IMR-90 (cell line): ENCODE measurements at regions not wholly inside any gene's neighbourhood (a gene's known extent, or its start where the extent isn't known, plus 50 kb on each side); places are given as distances from the start of the nearest gene placed in this dataset.

Experiments used
- ATAC-seq: fragments of 200-7000 bp; cut with Tn5 transposase; 2 replicates; pipeline ENCODE4 v1.9.1; 2020; ENCODE audit warnings: low read depth, mild to moderate bottlenecking, moderate library complexity
- BruUV-seq: library from RNA; stranded (reverse); fragments of 400-500 nt; replicated peaks from 2 replicates; lab custom pipeline; 2021; lab: Mats Ljungman, UMichigan
- CTCF ChIA-PET: fragments of 300-600 bp; formaldehyde crosslinking; extraction: SDS; loops from one replicate; lab custom pipeline; 2021; ENCODE audit warnings: antibody characterized with exemption; lab: Yijun Ruan, JAX
- POLR2A ChIA-PET: fragments of 300-600 bp; sonication (Branson Sonifier 250); formaldehyde crosslinking; loops from one replicate; lab custom pipeline; 2022; ENCODE audit warnings: antibody characterized with exemption; ENCODE audit not compliant: unreplicated experiment; lab: Charles Lee
- DNase-seq: peaks from one replicate; pipeline ENCODE4 v3.0.0; 2013
- H2AFZ ChIP-seq: replicated peaks from 2 replicates; pipeline ENCODE3; 2013; ENCODE audit warnings: low read length, mild to moderate bottlenecking; ENCODE audit not compliant: poor library complexity
- H2AK5ac ChIP-seq: 2 replicates; pipeline ENCODE4 v1.6.1; 2013; ENCODE audit warnings: low read depth, low read length, inconsistent platforms
- H2AK9ac ChIP-seq: replicated peaks from 2 replicates; pipeline ENCODE3; 2013; ENCODE audit warnings: mild to moderate bottlenecking, low read depth, low read length, moderate library complexity; ENCODE audit not compliant: poor library complexity
- H2BK120ac ChIP-seq: 2 replicates; pipeline ENCODE4 v1.6.1; 2013; ENCODE audit warnings: low read depth, low read length, inconsistent platforms
- H2BK15ac ChIP-seq: 3 replicates; pipeline ENCODE4 v1.6.1; 2013; ENCODE audit warnings: low read depth, low read length, inconsistent platforms
- H2BK20ac ChIP-seq: 2 replicates; pipeline ENCODE4 v1.6.1; 2013; ENCODE audit warnings: low read depth, mild to moderate bottlenecking, inconsistent platforms, low read length, moderate library complexity
- H2BK5ac ChIP-seq: 2 replicates; pipeline ENCODE4 v1.6.1; 2013; ENCODE audit warnings: mild to moderate bottlenecking, low read depth, low read length, inconsistent platforms; ENCODE audit not compliant: poor library complexity, severe bottlenecking
- H3K14ac ChIP-seq: replicated peaks from 2 replicates; pipeline ENCODE4 v1.6.1; 2013; ENCODE audit warnings: low read depth, low read length, inconsistent platforms
- H3K18ac ChIP-seq: 2 replicates; pipeline ENCODE4 v1.6.1; 2013; ENCODE audit warnings: low read depth, low read length, control low read depth
- H3K23ac ChIP-seq: 2 replicates; pipeline ENCODE4 v1.6.1; 2013; ENCODE audit warnings: low read depth, low read length, inconsistent platforms
- H3K27ac ChIP-seq: 2 replicates; pipeline ENCODE4 v1.5.1; 2013; ENCODE audit warnings: mild to moderate bottlenecking, control low read depth, low read length; ENCODE audit not compliant: insufficient read depth
- H3K27me3 ChIP-seq: 2 replicates; pipeline ENCODE4 v1.6.1; 2013; ENCODE audit warnings: low read length; ENCODE audit not compliant: control insufficient read depth, insufficient read depth
- H3K36me3 ChIP-seq: 2 replicates; pipeline ENCODE4 v1.6.1; 2013; ENCODE audit warnings: low read length, mixed read lengths; ENCODE audit not compliant: control insufficient read depth, insufficient read depth
- H3K4ac ChIP-seq: 2 replicates; pipeline ENCODE4 v1.6.1; 2013; ENCODE audit warnings: low read depth, low read length, inconsistent platforms
- H3K4me1 ChIP-seq: 2 replicates; pipeline ENCODE4 v1.6.1; 2013; ENCODE audit warnings: low read length, mixed read lengths; ENCODE audit not compliant: control insufficient read depth, insufficient read depth
- H3K4me2 ChIP-seq: 2 replicates; pipeline ENCODE4 v1.6.1; 2013; ENCODE audit warnings: low read depth, mild to moderate bottlenecking, control low read depth, low read length, moderate library complexity
- H3K4me3 ChIP-seq: 2 replicates; pipeline ENCODE4 v1.5.1; 2013; ENCODE audit warnings: low read depth, mild to moderate bottlenecking, control low read depth, low read length, moderate library complexity; ENCODE audit not compliant: insufficient read depth
- H3K56ac ChIP-seq: 2 replicates; pipeline ENCODE4 v1.6.1; 2013; ENCODE audit warnings: low read length, inconsistent platforms; ENCODE audit not compliant: insufficient read depth; ENCODE audit errors: extremely low read depth
- H3K79me1 ChIP-seq, 2 experiments: 2 replicates each; pipeline ENCODE4 v1.6.1; 2013; ENCODE audit warnings: low read length in 2 of 2, inconsistent platforms in 1 of 2, low read depth in 1 of 2
- H3K9ac ChIP-seq: 2 replicates; pipeline ENCODE4 v1.6.1; 2013; ENCODE audit warnings: low read depth, low read length, control low read depth
- H3K9me1 ChIP-seq: 2 replicates; pipeline ENCODE4 v1.6.1; 2013; ENCODE audit warnings: low read length, inconsistent platforms; ENCODE audit not compliant: insufficient read depth
- H3K9me3 ChIP-seq: 2 replicates; pipeline ENCODE4 v1.6.1; 2013; ENCODE audit warnings: low read length; ENCODE audit not compliant: control insufficient read depth, insufficient read depth
- H4K20me1 ChIP-seq: 2 replicates; pipeline ENCODE4 v1.6.1; 2013; ENCODE audit warnings: low read length, inconsistent platforms; ENCODE audit not compliant: insufficient read depth
- H4K5ac ChIP-seq: 2 replicates; pipeline ENCODE4 v1.6.1; 2013; ENCODE audit warnings: mild to moderate bottlenecking, low read depth, low read length, control low read depth
- H4K8ac ChIP-seq, 2 experiments: 2 replicates each; pipeline ENCODE4 v1.6.1; 2013; ENCODE audit warnings: low read depth in 2 of 2, low read length in 2 of 2, control low read depth in 1 of 2, inconsistent platforms in 1 of 2
- H4K91ac ChIP-seq: 2 replicates; pipeline ENCODE4 v1.6.1; 2013; ENCODE audit warnings: low read depth, low read length, inconsistent platforms; ENCODE audit not compliant: insufficient read depth
- BHLHE40 ChIP-seq: fragments of 150-350 bp; IDR thresholded peaks from 2 replicates; pipeline ENCODE4 v1.6.1; 2016; ENCODE audit warnings: mild to moderate bottlenecking, low read depth, low read length
- CHD1 ChIP-seq: IDR thresholded peaks from 2 replicates; pipeline ENCODE4 v1.6.1; 2012; ENCODE audit warnings: low read depth, low read length, improper control_type of control experiment
- FOS ChIP-seq: fragments of 150-350 bp; IDR thresholded peaks from 2 replicates; pipeline ENCODE4 v1.6.1; 2016; ENCODE audit warnings: low read depth, low read length
- MAFK ChIP-seq: IDR thresholded peaks from 2 replicates; pipeline ENCODE4 v1.6.1; 2012; ENCODE audit warnings: low read depth, low read length, improper control_type of control experiment
- MAZ ChIP-seq: IDR thresholded peaks from 2 replicates; pipeline ENCODE4 v1.6.1; 2012; ENCODE audit warnings: low read depth, mild to moderate bottlenecking, low read length, improper control_type of control experiment, moderate library complexity, borderline replicate concordance
- NFE2L2 ChIP-seq: fragments of 150-350 bp; IDR thresholded peaks from 2 replicates; pipeline ENCODE4 v1.6.1; 2016; ENCODE audit warnings: low read depth, mild to moderate bottlenecking, low read length
- RAD21 ChIP-seq: IDR thresholded peaks from 2 replicates; pipeline ENCODE4 v1.6.1; 2012; ENCODE audit warnings: low read length, improper control_type of control experiment
- RCOR1 ChIP-seq: IDR thresholded peaks from 2 replicates; pipeline ENCODE4 v1.6.1; 2012; ENCODE audit warnings: mild to moderate bottlenecking, low read length, improper control_type of control experiment; ENCODE audit not compliant: insufficient replicate concordance
- RFX5 ChIP-seq: IDR thresholded peaks from 2 replicates; pipeline ENCODE4 v1.8.0; 2012; ENCODE audit warnings: low read depth, mild to moderate bottlenecking, low read length, moderate library complexity
- SMC3 ChIP-seq: fragments of 150-350 bp; IDR thresholded peaks from 2 replicates; pipeline ENCODE4 v1.6.1; 2016; ENCODE audit warnings: low read depth, mild to moderate bottlenecking, antibody characterized with exemption, low read length, moderate library complexity
- WGBS, 2 experiments: methylation state at CpG; one replicate each; pipeline versions ENCODE4 v1.1.5 to v1.1.7; 2013; ENCODE audit warnings: missing lambda C conversion rate in 2 of 2; ENCODE audit not compliant: insufficient read length in 1 of 2; ENCODE audit errors: extremely low coverage in 2 of 2; 5-methylcytosine and 5-hydroxymethylcytosine counted together
- dilution Hi-C: fragments of 300-500 bp; cut with HindIII; formaldehyde crosslinking; loops from one replicate; pipeline ENCODE4 v1.14.3; 2018; ENCODE audit warnings: low sequenced_read_pairs; ENCODE audit not compliant: unreplicated experiment
- in situ Hi-C: fragments of 300-500 bp; cut with MboI; formaldehyde crosslinking; loops from 3 replicates; pipeline ENCODE4 v1.14.3; 2019; ENCODE audit warnings: low sequenced_read_pairs, inconsistent platforms, mixed read lengths
- intact Hi-C: fragments of 100-400 bp; cut with micrococcal nuclease; formaldehyde crosslinking; loops from 2 replicates; pipeline ENCODE4 v1.10.0; 2022
- TF ChIP-seq, protein P1 (sequence below): fragments of 150-350 bp; IDR thresholded peaks from 2 replicates; pipeline ENCODE4 v1.6.1; 2016; ENCODE audit warnings: low read depth, mild to moderate bottlenecking, low read length, moderate library complexity, borderline replicate concordance
- TF ChIP-seq, protein P2 (sequence below): fragments of 150-350 bp; IDR thresholded peaks from 2 replicates; pipeline ENCODE4 v1.6.1; 2017; ENCODE audit warnings: mild to moderate bottlenecking, antibody characterized with exemption, low read length, low read depth
- TF ChIP-seq, protein P3 (sequence below): conservative IDR thresholded peaks from 2 replicates; pipeline ENCODE4 v1.5.1; 2012; ENCODE audit warnings: mild to moderate bottlenecking, low read depth, low read length, improper control_type of control experiment

DNA sequence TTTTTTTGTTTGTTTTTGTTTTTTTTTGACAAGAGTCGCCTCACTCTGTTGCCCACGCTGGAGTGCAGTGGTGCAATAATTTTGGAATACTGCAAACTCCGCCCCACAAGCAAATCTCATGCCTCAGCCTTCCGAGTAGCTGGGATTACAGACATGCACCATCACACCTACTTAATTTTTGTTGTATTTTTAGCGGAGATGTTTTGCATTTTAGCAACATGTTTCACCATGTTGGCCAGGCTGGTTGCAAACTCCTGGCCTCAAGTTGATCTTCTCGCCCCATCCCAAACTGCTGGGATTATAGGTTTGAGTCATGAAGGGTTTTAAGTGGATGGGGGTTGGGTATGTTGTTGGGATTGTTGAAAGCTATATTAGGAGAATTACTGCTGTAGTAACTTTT lies 270.9 kb upstream of the LCORL start:
- Histone ChIP-seq H2AFZ (no peak overlapping the region), H3K27me3 (no peaks in the 10 kb centered on the region), H3K36me3 (no peaks in the 10 kb centered on the region), H2AK5ac (no peak overlapping the region), H4K91ac (no peak overlapping the region), H3K9me1 (no peaks in the 10 kb centered on the region), H3K18ac (no peak overlapping the region), H3K79me1 (no peaks in the 10 kb centered on the region), H3K4ac (no peak overlapping the region), H2BK120ac (no peak overlapping the region), H3K23ac (no peak overlapping the region), H2AK9ac (no peak overlapping the region), H3K4me1 (no peaks in the 10 kb centered on the region), H3K56ac (no peak overlapping the region), H4K5ac (no peak overlapping the region), H4K20me1 (no peaks in the 10 kb centered on the region), H4K8ac (no peak overlapping the region), H2BK5ac (no peak overlapping the region), H3K9ac (no peak overlapping the region), H3K27ac (no peak overlapping the region), H3K4me3 (no peak overlapping the region), H2BK15ac (no peak overlapping the region), H3K9me3 (peaks cover 10% of the 10 kb centered on the region), H2BK20ac (no peak overlapping the region), H3K14ac (no peak overlapping the region), H3K4me2 (no peak overlapping the region)
- no TSS peak for BruUV-seq
- in situ Hi-C loops, result no loop called here
- ATAC-seq (no peak), DNase-seq (no peak)
- ChIA-PET POLR2A (no interaction called here), CTCF (no interaction called here)
- dilution Hi-C loops, result no loop called here
- intact Hi-C loops, result no loop called here
- WGBS, 2 experiments, result no CpG with 5 or more reads among the region's 6 CpGs
- TF ChIP-seq MAFK, result no peak
- TF ChIP-seq RCOR1, result no peak
- no peak for TF ChIP-seq NFE2L2
- TF ChIP-seq CHD1, result no peak
- TF ChIP-seq, protein P1, sequence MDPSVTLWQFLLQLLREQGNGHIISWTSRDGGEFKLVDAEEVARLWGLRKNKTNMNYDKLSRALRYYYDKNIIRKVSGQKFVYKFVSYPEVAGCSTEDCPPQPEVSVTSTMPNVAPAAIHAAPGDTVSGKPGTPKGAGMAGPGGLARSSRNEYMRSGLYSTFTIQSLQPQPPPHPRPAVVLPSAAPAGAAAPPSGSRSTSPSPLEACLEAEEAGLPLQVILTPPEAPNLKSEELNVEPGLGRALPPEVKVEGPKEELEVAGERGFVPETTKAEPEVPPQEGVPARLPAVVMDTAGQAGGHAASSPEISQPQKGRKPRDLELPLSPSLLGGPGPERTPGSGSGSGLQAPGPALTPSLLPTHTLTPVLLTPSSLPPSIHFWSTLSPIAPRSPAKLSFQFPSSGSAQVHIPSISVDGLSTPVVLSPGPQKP, result no peak
- TF ChIP-seq, protein P2, sequence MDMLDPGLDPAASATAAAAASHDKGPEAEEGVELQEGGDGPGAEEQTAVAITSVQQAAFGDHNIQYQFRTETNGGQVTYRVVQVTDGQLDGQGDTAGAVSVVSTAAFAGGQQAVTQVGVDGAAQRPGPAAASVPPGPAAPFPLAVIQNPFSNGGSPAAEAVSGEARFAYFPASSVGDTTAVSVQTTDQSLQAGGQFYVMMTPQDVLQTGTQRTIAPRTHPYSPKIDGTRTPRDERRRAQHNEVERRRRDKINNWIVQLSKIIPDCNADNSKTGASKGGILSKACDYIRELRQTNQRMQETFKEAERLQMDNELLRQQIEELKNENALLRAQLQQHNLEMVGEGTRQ, result no peak
- no peak for TF ChIP-seq MAZ
- no peak for TF ChIP-seq FOS
- TF ChIP-seq BHLHE40, result no peak
- TF ChIP-seq SMC3, result no peak
- TF ChIP-seq, protein P3, sequence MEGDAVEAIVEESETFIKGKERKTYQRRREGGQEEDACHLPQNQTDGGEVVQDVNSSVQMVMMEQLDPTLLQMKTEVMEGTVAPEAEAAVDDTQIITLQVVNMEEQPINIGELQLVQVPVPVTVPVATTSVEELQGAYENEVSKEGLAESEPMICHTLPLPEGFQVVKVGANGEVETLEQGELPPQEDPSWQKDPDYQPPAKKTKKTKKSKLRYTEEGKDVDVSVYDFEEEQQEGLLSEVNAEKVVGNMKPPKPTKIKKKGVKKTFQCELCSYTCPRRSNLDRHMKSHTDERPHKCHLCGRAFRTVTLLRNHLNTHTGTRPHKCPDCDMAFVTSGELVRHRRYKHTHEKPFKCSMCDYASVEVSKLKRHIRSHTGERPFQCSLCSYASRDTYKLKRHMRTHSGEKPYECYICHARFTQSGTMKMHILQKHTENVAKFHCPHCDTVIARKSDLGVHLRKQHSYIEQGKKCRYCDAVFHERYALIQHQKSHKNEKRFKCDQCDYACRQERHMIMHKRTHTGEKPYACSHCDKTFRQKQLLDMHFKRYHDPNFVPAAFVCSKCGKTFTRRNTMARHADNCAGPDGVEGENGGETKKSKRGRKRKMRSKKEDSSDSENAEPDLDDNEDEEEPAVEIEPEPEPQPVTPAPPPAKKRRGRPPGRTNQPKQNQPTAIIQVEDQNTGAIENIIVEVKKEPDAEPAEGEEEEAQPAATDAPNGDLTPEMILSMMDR, result no peak
- no peak for TF ChIP-seq RFX5
- no peak for TF ChIP-seq RAD21
